ENCODE measurements at regions not wholly inside any gene's neighbourhood (a gene's known extent, or its start where the extent isn't known, plus 50 kb on each side); places are given as distances from the start of the nearest gene placed in this dataset.

DNA sequence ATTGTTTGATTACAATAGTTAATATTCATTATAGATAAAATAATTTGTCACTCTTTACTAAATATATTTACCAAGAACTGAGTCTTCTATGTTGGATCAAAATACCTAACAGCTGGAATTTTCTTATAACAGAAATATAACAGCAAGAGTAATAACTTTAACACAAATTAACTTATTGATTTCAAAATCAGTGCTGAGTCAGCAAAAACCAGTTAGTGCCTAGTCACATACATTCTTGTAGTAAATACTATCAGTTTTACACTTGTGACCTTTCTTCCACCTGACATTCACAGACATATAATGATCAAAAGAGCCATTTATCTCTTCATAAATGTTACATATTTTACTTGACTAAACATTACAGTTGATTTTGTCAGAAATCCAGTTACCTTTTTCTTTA, 1141.4 kb upstream of the ADGRB3 start:
- TF ChIP-seq, protein P1, sequence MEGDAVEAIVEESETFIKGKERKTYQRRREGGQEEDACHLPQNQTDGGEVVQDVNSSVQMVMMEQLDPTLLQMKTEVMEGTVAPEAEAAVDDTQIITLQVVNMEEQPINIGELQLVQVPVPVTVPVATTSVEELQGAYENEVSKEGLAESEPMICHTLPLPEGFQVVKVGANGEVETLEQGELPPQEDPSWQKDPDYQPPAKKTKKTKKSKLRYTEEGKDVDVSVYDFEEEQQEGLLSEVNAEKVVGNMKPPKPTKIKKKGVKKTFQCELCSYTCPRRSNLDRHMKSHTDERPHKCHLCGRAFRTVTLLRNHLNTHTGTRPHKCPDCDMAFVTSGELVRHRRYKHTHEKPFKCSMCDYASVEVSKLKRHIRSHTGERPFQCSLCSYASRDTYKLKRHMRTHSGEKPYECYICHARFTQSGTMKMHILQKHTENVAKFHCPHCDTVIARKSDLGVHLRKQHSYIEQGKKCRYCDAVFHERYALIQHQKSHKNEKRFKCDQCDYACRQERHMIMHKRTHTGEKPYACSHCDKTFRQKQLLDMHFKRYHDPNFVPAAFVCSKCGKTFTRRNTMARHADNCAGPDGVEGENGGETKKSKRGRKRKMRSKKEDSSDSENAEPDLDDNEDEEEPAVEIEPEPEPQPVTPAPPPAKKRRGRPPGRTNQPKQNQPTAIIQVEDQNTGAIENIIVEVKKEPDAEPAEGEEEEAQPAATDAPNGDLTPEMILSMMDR (conservative IDR thresholded peaks at IDR 0.05; ENCODE audit: low read depth, low read length): no peak
- TF ChIP-seq EZH2phosphoT487 (IDR thresholded peaks at IDR 0.05; ENCODE audit: borderline replicate concordance, low read length): no peak
